Osteocyte (in vitro differentiated cells): ENCODE measurements at regions not wholly inside any gene's neighbourhood (a gene's known extent, or its start where the extent isn't known, plus 50 kb on each side); places are given as distances from the start of the nearest gene placed in this dataset.
"Not testable (repeated sequence)": the region's sequence is repeated elsewhere in the genome, so short reads cannot be mapped to it uniquely, and the experiment has no call there.

Experiments used
- DNase-seq: peaks from one replicate; pipeline ENCODE4 v3.0.0; 2021; ENCODE audit warnings: mixed read lengths; ENCODE audit not compliant: unreplicated experiment; ENCODE audit errors: extremely low spot score
- H3K27ac Mint-ChIP-seq: one replicate; pipeline ENCODE4 v1.8.0; 2021; ENCODE audit warnings: mild to moderate bottlenecking, mixed read lengths; ENCODE audit not compliant: unreplicated experiment
- H3K27me3 Mint-ChIP-seq: one replicate; pipeline ENCODE4 v1.8.0; 2021; ENCODE audit warnings: mixed read lengths; ENCODE audit not compliant: unreplicated experiment
- H3K36me3 Mint-ChIP-seq: one replicate; pipeline ENCODE4 v1.8.0; 2021; ENCODE audit warnings: mixed read lengths; ENCODE audit not compliant: unreplicated experiment
- H3K4me1 Mint-ChIP-seq: one replicate; pipeline ENCODE4 v1.8.0; 2021; ENCODE audit warnings: mixed read lengths; ENCODE audit not compliant: unreplicated experiment
- H3K4me3 Mint-ChIP-seq: one replicate; pipeline ENCODE4 v1.8.0; 2021; ENCODE audit warnings: mild to moderate bottlenecking, moderate library complexity, mixed read lengths; ENCODE audit not compliant: unreplicated experiment
- H3K9me3 Mint-ChIP-seq: one replicate; pipeline ENCODE4 v1.8.0; 2021; ENCODE audit warnings: mixed read lengths; ENCODE audit not compliant: unreplicated experiment
- CTCF ChIP-seq: fragments of 200-600 bp; sonication (generic); IDR thresholded peaks from 2 replicates; pipeline ENCODE4 v1.5.0; 2021; ENCODE audit warnings: antibody characterized with exemption, mild to moderate bottlenecking, moderate library complexity

GRCh38 chr21:17269760-17270159 is 243.1 kb upstream of the CXADR start:
- H3K36me3 Mint-ChIP-seq, result peaks cover 1% of the 10 kb centered on the region
- no peak overlapping the region for H3K4me3 Mint-ChIP-seq
- H3K4me1 Mint-ChIP-seq, result peaks cover 15% of the 10 kb centered on the region
- H3K27me3 Mint-ChIP-seq, result no peaks in the 10 kb centered on the region
- no peak overlapping the region for H3K27ac Mint-ChIP-seq
- no peaks in the 10 kb centered on the region for H3K9me3 Mint-ChIP-seq
- TF ChIP-seq CTCF, result no peak
- DNase-seq, result no peak

GRCh38 chr21:17270229-17270628 is 242.6 kb upstream of the CXADR start:
- no peak overlapping the region for H3K27ac Mint-ChIP-seq
- H3K4me1 Mint-ChIP-seq, result peaks cover 15% of the 10 kb centered on the region

GRCh38 chr21:17279663-17280062 is 233.2 kb upstream of the CXADR start:
- Mint-ChIP-seq H3K36me3 (peaks cover under 1% of the 10 kb centered on the region), H3K27me3 (peaks cover 9% of the 10 kb centered on the region), H3K27ac (no peak overlapping the region), H3K4me3 (no peak overlapping the region), H3K4me1 (no peaks in the 10 kb centered on the region), H3K9me3 (peaks cover 45% of the 10 kb centered on the region)
- DNase-seq, result no peak
- no peak for TF ChIP-seq CTCF

More at GRCh38 chr21:17270229-17270628, 242.6 kb upstream of the CXADR start:
- peaks cover 1% of the 10 kb centered on the region for H3K36me3 Mint-ChIP-seq
- no peaks in the 10 kb centered on the region for H3K9me3 Mint-ChIP-seq
- no peaks in the 10 kb centered on the region for H3K27me3 Mint-ChIP-seq
- DNase-seq, result no peak
- H3K4me3 Mint-ChIP-seq, result no peak overlapping the region
- TF ChIP-seq CTCF, result peak; percentile 71

- H3K27ac Mint-ChIP-seq, H3K27me3 Mint-ChIP-seq, H3K4me3 Mint-ChIP-seq, DNase-seq, H3K36me3 Mint-ChIP-seq, H3K4me1 Mint-ChIP-seq: not testable (repeated sequence)
- peaks cover 15% of the 10 kb centered on the region for H3K9me3 Mint-ChIP-seq
These were observed 219.8 kb upstream of the CXADR start for GRCh38 chr21:17293016-17293562.

- no peaks in the 10 kb centered on the region for H3K36me3 Mint-ChIP-seq
- peaks cover 25% of the 10 kb centered on the region for H3K9me3 Mint-ChIP-seq
- no peaks in the 10 kb centered on the region for H3K27me3 Mint-ChIP-seq
- H3K4me3 Mint-ChIP-seq, result no peak overlapping the region
- TF ChIP-seq CTCF, result no peak
- H3K27ac Mint-ChIP-seq, result no peak overlapping the region
- H3K4me1 Mint-ChIP-seq, result no peaks in the 10 kb centered on the region
- no peak for DNase-seq
These were observed 216.8 kb upstream of the CXADR start for GRCh38 chr21:17295997-17296396.

- peaks cover 29% of the 10 kb centered on the region for H3K9me3 Mint-ChIP-seq
- not testable (repeated sequence) for DNase-seq, H3K27me3 Mint-ChIP-seq, H3K4me1 Mint-ChIP-seq, H3K27ac Mint-ChIP-seq, H3K4me3 Mint-ChIP-seq, H3K36me3 Mint-ChIP-seq
These were observed 213.3 kb upstream of the CXADR start for GRCh38 chr21:17299576-17299975.

GRCh38 chr21:17327715-17328114 is 185.1 kb upstream of the CXADR start:
- not testable (repeated sequence) for H3K36me3 Mint-ChIP-seq, H3K27ac Mint-ChIP-seq, H3K4me1 Mint-ChIP-seq, H3K4me3 Mint-ChIP-seq, H3K27me3 Mint-ChIP-seq, DNase-seq
- peaks cover 28% of the 10 kb centered on the region for H3K9me3 Mint-ChIP-seq
